Left ventricle myocardium inferior (tissue), 1 donor: ENCODE measurements at regions not wholly inside any gene's neighbourhood (a gene's known extent, or its start where the extent isn't known, plus 50 kb on each side); places are given as distances from the start of the nearest gene placed in this dataset.

ENCODE experiments used
- DNase-seq: peaks from one replicate; pipeline ENCODE4 v3.0.0-alpha.2; 2020
- H3K27ac ChIP-seq: fragments of 200-600 bp; replicated peaks from 2 replicates; pipeline ENCODE4 v1.8.0; 2021
- H3K27me3 ChIP-seq: fragments of 200-600 bp; 2 replicates; pipeline ENCODE4 v1.8.0; 2021; ENCODE audit warnings: low read depth
- H3K36me3 ChIP-seq: fragments of 200-600 bp; 2 replicates; pipeline ENCODE4 v1.8.0; 2021
- H3K4me1 ChIP-seq: fragments of 200-600 bp; 2 replicates; pipeline ENCODE4 v1.8.0; 2021
- H3K4me3 ChIP-seq: fragments of 200-600 bp; 2 replicates; pipeline ENCODE4 v1.8.0; 2021; ENCODE audit warnings: mild to moderate bottlenecking, moderate library complexity
- H3K9me3 ChIP-seq: fragments of 200-600 bp; replicated peaks from 2 replicates; pipeline ENCODE4 v1.8.0; 2021
- intact Hi-C: fragments of 100-400 bp; cut with micrococcal nuclease; formaldehyde crosslinking; loops from one replicate; pipeline ENCODE4 v1.11.0; 2022
- TF ChIP-seq, protein P1 (sequence below): fragments of 200-600 bp; IDR thresholded peaks from 2 replicates; pipeline ENCODE4 v1.8.0; 2021; ENCODE audit warnings: antibody characterized with exemption, mild to moderate bottlenecking, borderline replicate concordance
- donor health status: DM: no; HTN: yes; CAD: no; lungs with severe emphysema.

DNA sequence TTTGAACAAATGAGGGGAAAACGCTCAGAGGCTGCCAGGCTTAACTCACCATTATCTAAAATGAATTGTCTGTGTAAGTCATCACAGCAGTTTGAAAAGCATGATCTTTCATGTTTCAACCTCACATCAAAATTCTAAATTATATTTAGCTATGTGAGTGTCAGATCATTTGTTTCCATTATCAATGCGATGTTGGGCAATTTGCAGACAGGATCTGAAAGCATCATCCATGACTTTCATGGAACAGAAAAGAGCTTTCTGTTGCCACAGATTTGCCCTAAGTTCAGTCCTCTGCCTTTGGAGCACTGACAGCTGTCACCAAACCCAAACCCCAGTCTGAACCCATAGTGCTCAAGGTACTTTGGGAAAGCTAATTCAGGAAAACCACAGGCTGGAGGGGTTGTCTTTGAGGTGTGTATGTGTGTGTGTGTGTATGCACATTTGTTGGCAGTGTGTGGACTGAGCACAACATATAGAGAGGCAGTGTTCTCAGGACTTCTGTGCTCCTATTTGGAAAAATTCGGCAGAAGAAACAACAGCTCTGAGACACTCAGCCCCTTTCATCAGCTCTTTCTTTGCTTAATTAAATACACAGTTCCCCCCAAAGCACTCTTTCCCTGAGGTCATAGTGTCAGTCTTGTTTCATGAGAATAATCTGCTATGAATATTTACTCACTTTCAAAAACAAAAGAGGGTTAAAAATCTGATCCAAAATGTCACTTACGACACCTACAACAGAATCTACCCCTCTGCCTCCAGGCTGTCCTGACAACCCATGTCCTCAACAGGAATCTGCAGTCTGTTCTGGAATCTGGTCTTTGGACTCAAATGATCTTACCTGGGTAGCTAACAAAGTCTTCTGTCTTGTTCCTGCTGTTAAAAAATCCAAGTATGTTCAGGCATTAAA, 188.5 kb upstream of the KLF14 start:
- Histone ChIP-seq H3K27me3 (no peaks in the 10 kb centered on the region), H3K27ac (peak overlapping the region; percentile 92), H3K4me1 (peaks cover 100% of the 10 kb centered on the region), H3K36me3 (no peaks in the 10 kb centered on the region), H3K4me3 (peak overlapping the region; percentile 57), H3K9me3 (no peaks in the 10 kb centered on the region)
- DNase-seq, result no peak
- intact Hi-C loops, result no loop called here
- TF ChIP-seq, protein P1, sequence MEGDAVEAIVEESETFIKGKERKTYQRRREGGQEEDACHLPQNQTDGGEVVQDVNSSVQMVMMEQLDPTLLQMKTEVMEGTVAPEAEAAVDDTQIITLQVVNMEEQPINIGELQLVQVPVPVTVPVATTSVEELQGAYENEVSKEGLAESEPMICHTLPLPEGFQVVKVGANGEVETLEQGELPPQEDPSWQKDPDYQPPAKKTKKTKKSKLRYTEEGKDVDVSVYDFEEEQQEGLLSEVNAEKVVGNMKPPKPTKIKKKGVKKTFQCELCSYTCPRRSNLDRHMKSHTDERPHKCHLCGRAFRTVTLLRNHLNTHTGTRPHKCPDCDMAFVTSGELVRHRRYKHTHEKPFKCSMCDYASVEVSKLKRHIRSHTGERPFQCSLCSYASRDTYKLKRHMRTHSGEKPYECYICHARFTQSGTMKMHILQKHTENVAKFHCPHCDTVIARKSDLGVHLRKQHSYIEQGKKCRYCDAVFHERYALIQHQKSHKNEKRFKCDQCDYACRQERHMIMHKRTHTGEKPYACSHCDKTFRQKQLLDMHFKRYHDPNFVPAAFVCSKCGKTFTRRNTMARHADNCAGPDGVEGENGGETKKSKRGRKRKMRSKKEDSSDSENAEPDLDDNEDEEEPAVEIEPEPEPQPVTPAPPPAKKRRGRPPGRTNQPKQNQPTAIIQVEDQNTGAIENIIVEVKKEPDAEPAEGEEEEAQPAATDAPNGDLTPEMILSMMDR, result no peak

DNA sequence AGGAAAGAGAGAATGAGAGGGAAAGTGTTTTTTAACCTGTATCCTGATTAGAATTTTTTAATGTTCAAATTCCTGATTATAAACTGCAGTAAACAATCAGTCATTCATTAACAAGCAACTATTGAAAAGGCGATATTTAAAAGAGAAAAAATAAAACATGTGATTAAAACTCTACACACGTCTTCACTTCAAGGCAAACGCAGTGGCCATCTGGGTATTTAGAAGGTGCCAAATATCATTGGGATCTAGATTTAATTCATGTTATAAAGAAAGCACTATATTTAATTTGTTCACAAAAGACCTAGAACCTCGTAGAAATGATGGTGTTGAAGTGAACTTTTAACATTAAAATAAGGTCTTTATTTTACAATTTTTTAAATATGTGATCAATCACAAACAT, 189.4 kb upstream of the KLF14 start:
- H3K27me3 ChIP-seq, result no peaks in the 10 kb centered on the region
- H3K4me1 ChIP-seq, result peaks cover 94% of the 10 kb centered on the region
- no peaks in the 10 kb centered on the region for H3K9me3 ChIP-seq
- peak overlapping the region; percentile 92 for H3K27ac ChIP-seq
- no peak for DNase-seq
- TF ChIP-seq, protein P1, result no peak
- intact Hi-C loops, result no loop called here
- H3K4me3 ChIP-seq, result no peak overlapping the region
- no peaks in the 10 kb centered on the region for H3K36me3 ChIP-seq

DNA sequence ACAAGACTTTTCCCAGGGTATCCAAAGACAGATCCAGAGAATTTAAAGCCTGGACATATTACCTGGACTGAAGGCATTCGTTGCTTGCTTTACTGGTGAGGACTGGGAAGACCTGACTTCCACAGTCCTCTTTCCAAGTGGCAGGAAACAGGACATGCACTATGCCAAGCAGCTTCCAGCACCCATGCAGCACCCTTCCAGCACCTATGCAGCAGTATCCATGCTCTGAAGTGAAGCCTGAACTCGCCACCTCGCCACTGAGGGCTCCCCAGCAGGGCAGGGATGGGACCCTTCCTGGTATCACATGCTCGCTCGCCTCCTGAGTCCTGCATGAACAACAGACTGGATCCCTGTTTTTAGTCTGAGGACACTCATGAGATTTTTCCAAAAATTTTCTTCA, 189.9 kb upstream of the KLF14 start:
- H3K4me3 ChIP-seq, result no peak overlapping the region
- no peaks in the 10 kb centered on the region for H3K36me3 ChIP-seq
- no peaks in the 10 kb centered on the region for H3K27me3 ChIP-seq
- TF ChIP-seq, protein P1, result no peak
- peaks cover 94% of the 10 kb centered on the region for H3K4me1 ChIP-seq
- intact Hi-C loops, result no loop called here
- no peaks in the 10 kb centered on the region for H3K9me3 ChIP-seq
- DNase-seq, result no peak
- peak overlapping the region; percentile 92 for H3K27ac ChIP-seq

DNA sequence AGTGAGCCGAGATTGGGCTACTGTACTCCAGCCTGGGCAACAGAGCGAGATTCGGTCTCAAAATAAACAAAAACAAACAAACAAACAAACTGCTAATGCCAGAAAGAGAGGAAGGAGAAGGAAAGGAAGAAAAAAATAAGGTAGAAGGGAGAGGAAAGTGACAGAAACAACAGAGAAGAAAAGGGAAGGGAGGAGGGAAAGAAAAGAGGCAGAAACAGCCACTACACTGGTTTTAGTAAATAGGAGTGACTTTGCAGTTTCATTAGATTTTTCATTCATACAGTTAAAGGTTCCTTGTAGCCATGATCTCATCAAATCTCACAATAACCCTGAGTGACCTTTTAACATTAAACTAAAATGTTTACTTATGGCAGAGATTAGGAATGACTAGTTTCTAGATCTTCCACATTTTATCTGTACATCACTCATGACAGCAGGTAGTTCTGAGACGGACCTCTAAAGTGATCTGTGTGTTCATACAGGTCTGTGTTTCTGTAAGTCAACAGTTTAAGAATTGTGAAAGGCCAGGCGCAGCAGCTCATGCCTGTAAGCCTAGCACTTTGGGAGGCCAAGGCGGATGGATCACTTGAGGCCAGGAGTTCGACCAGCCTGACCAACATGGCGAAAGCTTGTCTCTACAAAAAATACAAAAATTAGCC, 191.3 kb upstream of the KLF14 start:
- intact Hi-C loops, result no loop called here
- Histone ChIP-seq H3K36me3 (no peaks in the 10 kb centered on the region), H3K9me3 (no peaks in the 10 kb centered on the region), H3K27me3 (no peaks in the 10 kb centered on the region), H3K4me1 (peaks cover 94% of the 10 kb centered on the region), H3K4me3 (no peak overlapping the region), H3K27ac (peak overlapping the region; percentile 92)
- no peak for DNase-seq
- TF ChIP-seq, protein P1, result no peak

DNA sequence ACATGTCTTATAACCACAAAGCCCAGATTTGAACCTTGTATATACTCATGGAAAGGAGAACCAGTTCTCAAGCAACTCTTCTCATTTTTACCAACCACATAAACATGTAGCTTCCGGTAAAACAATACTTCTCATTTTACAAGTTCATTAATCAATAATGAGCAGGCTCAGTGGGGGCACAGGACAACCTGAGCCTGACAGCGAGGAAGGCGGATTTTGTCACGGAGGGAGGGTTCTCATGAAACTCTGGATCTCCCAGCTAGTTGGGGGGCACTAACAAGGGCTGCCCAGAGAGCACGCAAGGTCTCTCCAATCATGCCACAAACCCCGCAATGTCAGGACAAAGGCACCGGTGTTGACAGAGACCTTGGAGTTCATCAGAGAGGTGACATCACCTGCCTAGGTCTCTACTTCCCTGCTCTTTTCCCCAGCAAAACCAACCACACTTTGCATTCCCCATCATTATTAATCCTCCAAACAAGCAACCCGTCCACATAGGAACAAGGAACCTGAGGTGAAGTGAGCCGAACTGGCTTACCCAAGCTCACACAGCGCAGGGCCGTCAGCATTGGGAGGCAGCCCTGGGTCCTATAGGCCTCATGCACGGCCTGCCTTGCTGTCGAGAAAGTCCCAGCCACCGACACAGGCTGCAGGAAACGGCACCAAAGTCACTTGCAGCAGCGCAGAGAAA, 192.1 kb upstream of the KLF14 start:
- intact Hi-C loops, result no loop called here
- Histone ChIP-seq H3K27ac (peak overlapping the region; percentile 31), H3K4me1 (peaks cover 94% of the 10 kb centered on the region), H3K9me3 (no peaks in the 10 kb centered on the region), H3K27me3 (no peaks in the 10 kb centered on the region), H3K36me3 (no peaks in the 10 kb centered on the region), H3K4me3 (no peak overlapping the region)
- TF ChIP-seq, protein P1, result no peak
- no peak for DNase-seq
